LNCaP clone FGC (cell line): ENCODE measurements at regions not wholly inside any gene's neighbourhood (a gene's known extent, or its start where the extent isn't known, plus 50 kb on each side); places are given as distances from the start of the nearest gene placed in this dataset.

ENCODE experiments used
- DNase-seq: peaks from one replicate; pipeline ENCODE4 v3.0.0-alpha.2; 2011; ENCODE audit warnings: low read depth
- H3K4me3 ChIP-seq: 2 replicates; pipeline ENCODE4 v1.5.1; 2011; ENCODE audit warnings: mild to moderate bottlenecking, low read depth, low read length, control low read depth
- CTCF ChIP-seq: IDR thresholded peaks from 2 replicates; pipeline ENCODE4 v1.5.1; 2012; ENCODE audit warnings: mild to moderate bottlenecking; ENCODE audit not compliant: control insufficient read depth, insufficient read depth; ENCODE audit errors: extremely low read depth

DNA sequence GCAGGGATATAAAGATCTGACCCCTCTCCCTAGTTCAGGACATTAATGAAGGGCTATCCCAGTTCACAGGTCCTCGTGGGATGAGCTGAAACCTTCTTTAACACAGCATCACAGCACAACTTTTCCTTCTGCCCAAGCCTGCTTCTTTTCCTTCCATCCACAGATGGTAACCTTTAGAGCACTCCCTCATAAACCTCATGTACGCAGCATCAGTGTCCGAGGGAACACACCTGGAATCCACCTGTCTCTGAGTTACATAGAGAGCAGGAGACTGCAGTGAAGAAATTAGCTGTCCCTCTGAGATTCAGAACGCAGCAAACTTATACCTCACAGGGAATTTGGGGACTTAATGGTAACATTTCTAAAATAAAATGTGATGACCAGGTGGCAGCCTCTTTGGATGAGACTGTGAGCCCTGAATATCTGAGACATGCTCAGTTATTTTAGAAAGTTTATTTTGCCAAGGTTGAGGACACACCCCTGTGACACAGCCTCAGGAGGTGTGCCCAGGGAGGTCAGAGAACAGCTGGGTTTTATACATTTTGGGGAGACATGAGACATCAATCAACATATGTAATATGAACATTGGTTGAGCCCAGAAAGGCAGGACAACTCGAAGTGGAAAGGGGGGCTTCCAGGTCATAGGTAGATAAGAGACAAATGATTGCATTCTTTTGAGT, 73.8 kb upstream of the PACRGL start:
- H3K4me3 ChIP-seq = no peak overlapping the region
- TF ChIP-seq CTCF = no peak
- DNase-seq = no peak

GRCh38 chr4:20627866-20628265, 72.4 kb upstream of the PACRGL start:
- no peak for TF ChIP-seq CTCF
- no peak overlapping the region for H3K4me3 ChIP-seq
- DNase-seq = no peak

GRCh38 chr4:20629186-20630106, 70.8 kb upstream of the PACRGL start:
- TF ChIP-seq CTCF = no peak
- no peak for DNase-seq
- no peak overlapping the region for H3K4me3 ChIP-seq

- no peak for DNase-seq
- no peak for TF ChIP-seq CTCF
- no peak overlapping the region for H3K4me3 ChIP-seq
These were observed 61.4 kb upstream of the PACRGL start for GRCh38 chr4:20638825-20639224.

DNA sequence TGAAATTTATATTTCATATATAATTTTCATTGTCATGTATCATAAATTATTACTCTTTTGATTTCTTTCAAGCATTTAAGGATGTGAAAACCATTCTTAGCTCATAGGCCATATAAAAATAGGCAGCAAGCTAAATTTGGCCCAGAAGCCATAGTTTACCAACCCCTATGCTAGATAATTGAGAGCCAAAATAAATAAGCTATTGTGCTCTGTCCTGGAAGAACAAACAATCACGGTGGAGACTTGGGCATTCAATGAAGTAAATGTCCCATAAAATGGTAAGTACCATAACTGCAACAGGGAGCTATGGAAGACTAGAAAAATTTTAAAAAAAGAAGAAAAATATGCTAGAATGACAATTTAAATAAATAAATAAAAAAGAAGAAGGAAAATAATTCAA, 60.9 kb upstream of the PACRGL start:
- no peak overlapping the region for H3K4me3 ChIP-seq
- DNase-seq = peak; percentile 98
- TF ChIP-seq CTCF = no peak

DNA sequence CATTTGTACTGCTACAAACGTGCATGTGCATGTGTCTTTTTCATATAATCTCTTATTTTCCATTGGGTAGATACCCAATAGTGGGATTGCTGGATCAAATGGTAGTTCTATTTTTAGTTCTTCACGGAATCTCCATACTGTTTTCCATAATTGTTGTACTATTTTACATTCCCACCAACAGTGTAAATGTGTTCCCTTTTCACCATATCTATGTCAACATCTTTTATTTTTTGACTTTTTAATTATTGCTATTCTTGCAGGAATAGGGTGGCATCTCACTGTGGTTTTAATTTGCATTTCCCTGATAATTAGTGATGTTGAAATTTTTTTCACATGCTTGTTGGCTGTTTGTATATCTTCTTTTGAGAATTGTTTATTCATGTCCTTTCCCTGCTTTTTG, 59.3 kb upstream of the PACRGL start:
- DNase-seq = no peak
- TF ChIP-seq CTCF = no peak
- no peak overlapping the region for H3K4me3 ChIP-seq

DNA sequence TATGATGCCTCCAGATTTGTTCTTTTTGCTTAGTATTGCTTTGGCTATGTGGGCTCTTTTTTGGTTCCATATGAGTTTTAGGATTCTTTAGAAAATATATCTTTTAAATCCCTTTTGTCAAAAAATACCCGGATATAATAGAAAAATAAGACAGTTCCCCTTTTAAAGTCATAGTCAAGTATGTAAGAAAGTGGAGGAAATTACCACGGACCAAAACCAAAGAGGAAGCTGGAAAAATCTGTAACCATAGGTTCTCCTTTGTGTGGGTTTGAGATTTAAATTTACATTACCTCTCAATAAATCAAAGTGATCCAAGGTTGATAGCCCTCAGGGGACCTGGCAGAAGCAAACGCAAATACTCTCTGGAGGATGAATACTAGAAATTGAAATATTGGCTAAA, 58.3 kb upstream of the PACRGL start:
- no peak overlapping the region for H3K4me3 ChIP-seq
- no peak for TF ChIP-seq CTCF
- no peak for DNase-seq
